D721Med (cell line): ENCODE measurements at regions not wholly inside any gene's neighbourhood (a gene's known extent, or its start where the extent isn't known, plus 50 kb on each side); places are given as distances from the start of the nearest gene placed in this dataset.

Experiments
- DNase-seq: peaks from one replicate; pipeline ENCODE4 v3.0.0; 2011; ENCODE audit warnings: low spot score; ENCODE audit not compliant: insufficient read length
- FAIRE-seq: peaks from 2 replicates; lab custom pipeline; 2011; peaks lifted over from hg19 to GRCh38; lab: Jason Lieb, UNC
- TF ChIP-seq, protein P1 (sequence below): IDR thresholded peaks from 2 replicates; pipeline ENCODE4 v1.5.1; 2012; ENCODE audit warnings: mild to moderate bottlenecking, control low read depth; ENCODE audit not compliant: insufficient read depth; ENCODE audit errors: missing control alignments

DNA sequence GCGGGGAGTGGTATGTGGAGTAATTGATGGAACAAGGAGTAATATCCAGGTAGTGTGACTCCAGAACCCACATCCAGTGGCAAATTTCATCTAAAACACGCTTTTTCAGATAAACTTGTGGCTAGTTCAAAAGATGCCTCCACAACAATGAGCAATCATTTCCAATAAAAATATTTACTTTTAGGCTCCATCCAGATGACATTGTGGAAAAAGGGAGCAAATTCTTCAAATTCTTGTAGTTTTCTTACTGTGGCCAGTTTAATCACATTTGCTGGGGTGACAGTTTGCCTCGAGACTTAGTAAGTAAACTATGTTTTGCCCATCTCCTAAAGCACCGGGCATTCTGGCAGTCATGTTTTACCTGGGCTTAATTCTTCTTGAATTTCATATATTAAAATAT lies 243.6 kb downstream of the IRS1 start:
- FAIRE-seq (no peak), DNase-seq (no peak)
- TF ChIP-seq, protein P1, sequence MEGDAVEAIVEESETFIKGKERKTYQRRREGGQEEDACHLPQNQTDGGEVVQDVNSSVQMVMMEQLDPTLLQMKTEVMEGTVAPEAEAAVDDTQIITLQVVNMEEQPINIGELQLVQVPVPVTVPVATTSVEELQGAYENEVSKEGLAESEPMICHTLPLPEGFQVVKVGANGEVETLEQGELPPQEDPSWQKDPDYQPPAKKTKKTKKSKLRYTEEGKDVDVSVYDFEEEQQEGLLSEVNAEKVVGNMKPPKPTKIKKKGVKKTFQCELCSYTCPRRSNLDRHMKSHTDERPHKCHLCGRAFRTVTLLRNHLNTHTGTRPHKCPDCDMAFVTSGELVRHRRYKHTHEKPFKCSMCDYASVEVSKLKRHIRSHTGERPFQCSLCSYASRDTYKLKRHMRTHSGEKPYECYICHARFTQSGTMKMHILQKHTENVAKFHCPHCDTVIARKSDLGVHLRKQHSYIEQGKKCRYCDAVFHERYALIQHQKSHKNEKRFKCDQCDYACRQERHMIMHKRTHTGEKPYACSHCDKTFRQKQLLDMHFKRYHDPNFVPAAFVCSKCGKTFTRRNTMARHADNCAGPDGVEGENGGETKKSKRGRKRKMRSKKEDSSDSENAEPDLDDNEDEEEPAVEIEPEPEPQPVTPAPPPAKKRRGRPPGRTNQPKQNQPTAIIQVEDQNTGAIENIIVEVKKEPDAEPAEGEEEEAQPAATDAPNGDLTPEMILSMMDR = no peak

DNA sequence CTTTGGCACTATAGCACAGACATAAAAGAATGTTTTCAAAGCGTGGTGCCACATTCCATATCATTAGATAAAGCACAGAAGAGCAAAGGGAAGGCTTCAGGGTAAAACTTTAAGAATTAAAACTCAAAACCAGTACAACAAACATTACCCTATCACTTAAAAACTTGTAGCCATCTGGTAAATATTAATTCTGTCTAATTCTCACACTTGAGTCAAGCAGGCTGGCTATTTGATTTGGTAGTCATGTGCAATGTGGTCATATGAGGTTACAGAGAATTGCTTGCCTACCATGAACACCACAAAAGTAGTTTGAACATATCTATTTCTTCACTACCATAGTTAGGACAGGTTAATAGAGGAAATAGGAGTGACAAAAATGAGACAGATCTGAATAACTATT lies 244.9 kb downstream of the IRS1 start:
- DNase-seq (no peak), FAIRE-seq (peak; percentile 70)
- TF ChIP-seq, protein P1 = no peak

DNA sequence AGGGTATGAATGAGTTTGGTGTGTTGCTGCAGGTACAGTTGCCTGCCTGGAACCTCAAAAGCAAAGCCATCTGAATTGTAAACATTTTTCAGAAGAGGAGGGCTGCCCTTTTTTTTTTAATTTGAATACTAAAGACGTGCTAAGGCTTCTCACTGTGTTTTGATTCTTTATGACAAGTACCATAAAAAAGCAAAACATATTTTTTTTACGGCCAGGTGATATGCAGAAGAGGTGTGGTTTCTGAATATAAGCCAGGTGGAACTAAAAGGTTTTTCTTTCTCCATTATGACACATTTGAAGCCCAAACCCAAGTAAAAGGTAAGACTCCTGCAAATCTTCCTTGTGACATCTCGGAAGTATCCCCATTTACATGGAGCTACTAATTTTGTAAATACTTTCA lies 246.3 kb downstream of the IRS1 start:
- FAIRE-seq = no peak
- TF ChIP-seq, protein P1 = no peak
- DNase-seq = no peak

DNA sequence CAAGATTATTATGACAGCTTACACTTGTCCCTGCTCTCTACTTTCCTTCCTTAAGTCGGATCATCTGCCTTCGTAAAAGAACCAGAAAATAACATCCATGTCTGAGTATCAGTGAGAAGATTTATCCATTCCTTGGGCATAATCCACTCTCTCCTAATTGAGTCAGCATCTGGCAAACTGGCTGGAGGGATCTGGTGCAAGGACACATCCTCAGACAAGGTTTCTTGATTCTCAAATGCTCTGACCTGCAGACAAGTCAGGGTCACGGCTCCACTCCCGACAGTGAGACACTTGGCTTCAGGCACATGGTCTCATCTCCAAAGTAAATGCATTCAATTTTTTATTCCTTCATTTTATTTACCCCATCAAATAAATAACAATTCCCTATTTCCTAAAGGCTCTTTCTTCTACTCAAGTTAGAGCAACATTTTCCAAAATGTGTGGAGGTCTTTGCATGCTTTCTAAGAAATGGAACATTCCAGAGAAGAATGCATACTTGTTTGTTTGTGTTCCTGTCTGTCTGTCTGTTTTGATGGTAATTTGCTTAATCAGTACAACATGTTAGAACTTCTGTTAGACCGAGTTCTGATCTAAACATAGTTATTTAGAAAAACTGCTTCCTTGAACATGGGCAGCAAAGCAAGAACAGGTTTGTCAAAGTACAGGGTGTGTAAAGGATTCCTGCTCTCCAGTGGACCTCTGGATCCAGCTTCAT lies 246.9 kb downstream of the IRS1 start:
- peak; percentile 100 for FAIRE-seq

DNA sequence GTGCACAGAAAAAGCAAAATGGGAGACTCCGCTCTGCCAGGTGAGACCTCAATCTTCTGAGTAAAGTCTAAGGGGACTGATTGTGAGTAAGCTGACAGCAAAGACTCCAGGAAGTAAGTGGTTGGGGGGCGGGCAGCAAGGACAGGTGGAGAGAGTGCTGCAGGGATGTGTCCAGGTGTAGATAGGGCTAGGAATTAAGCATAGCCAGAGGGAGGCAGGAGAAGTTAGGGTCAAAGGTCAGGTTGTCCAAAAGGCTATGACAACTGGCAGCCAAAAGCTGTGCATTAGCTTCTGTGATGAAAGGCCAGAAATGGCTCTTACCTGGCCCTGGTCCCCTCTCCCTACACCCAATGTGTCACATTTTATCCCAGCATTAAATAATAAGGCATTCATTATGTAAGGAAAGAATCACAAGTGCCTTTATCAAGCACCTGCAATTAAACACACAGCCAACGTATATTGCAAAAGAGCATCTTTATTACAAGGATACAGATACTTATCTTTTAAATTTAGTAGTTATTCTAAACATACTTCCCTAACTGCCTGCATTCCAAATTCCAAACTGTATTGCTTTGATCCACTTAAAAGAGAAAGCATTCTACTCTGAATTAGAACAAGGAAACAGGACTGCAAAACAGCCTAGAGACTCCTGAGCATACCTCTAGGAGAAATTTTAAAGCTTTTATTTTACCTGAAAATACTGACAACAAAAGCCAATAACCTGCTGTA lies 247.9 kb downstream of the IRS1 start:
- FAIRE-seq (no peak), DNase-seq (no peak)
- TF ChIP-seq, protein P1 = no peak

More for the DNA sequence above, 246.9 kb downstream of the IRS1 start:
- TF ChIP-seq, protein P1 = no peak
- peak; percentile 25 for DNase-seq

DNA sequence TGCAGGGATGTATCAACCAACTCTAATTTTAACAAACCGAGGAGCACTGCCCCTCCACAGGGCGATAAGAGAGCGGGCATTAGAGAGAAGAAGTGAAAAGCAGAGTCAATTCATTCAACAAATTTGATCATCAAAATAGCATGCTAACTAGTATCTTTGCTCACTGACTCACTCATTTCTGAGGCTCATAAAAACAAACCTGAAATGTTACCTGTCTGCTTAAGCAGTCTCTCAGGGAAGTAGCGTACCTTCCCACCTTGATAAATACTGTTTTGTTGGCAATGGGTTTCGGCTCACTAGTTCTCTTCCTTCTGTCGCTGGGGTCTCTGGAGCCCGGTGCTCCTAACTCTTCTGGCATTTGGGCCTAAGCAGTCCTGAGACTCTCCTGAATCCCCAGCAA lies 248.8 kb downstream of the IRS1 start:
- TF ChIP-seq, protein P1 = no peak
- FAIRE-seq (no peak), DNase-seq (no peak)

DNA sequence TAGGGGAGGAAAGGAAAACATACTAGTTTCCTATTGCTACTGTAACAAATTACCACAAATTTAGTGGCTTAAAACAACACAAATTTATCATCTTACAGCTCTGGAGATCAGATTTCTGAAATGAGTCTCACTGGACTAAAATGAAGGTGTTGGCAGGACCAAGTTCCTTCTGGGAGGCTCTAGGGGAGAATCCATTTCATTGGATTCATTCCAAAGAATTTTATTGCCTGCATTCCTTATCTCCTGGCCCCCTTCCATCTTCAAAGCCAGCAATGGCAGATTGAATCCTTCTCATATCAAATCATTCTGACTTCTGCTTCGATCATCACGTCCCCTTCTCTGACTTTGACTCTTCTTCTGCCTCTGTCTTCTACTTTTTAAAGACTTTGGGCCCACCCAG lies 250.9 kb downstream of the IRS1 start:
- TF ChIP-seq, protein P1 = no peak
- DNase-seq (no peak), FAIRE-seq (no peak)
